WTC11 (cell line): ENCODE measurements at regions not wholly inside any gene's neighbourhood (a gene's known extent, or its start where the extent isn't known, plus 50 kb on each side); places are given as distances from the start of the nearest gene placed in this dataset.

ENCODE experiments used
- ATAC-seq: fragments of 200-7000 bp; cut with Tn5 transposase; 2 replicates; pipeline ENCODE4 v1.10.0; 2021; ENCODE audit warnings: mild to moderate bottlenecking, moderate library complexity
- CTCF ChIA-PET: fragments of 300-600 bp; sonication (Branson Sonifier 250); formaldehyde crosslinking; loops from one replicate; lab custom pipeline; 2021; ENCODE audit warnings: antibody characterized with exemption; lab: Charles Lee
- POLR2A ChIA-PET: fragments of 350-600 bp; sonication (Branson Sonifier 250); formaldehyde crosslinking; loops from one replicate; lab custom pipeline; 2021; ENCODE audit warnings: antibody characterized with exemption; lab: Charles Lee
- DNase-seq: peaks from one replicate; pipeline ENCODE4 v3.0.0; 2021; ENCODE audit warnings: low spot score
- H3K27ac Mint-ChIP-seq: 2 replicates; pipeline ENCODE4 v1.8.0; 2021; ENCODE audit warnings: mixed read lengths
- H3K27me3 Mint-ChIP-seq: 2 replicates; pipeline ENCODE4 v1.8.0; 2021; ENCODE audit warnings: low read depth, mild to moderate bottlenecking, moderate library complexity, mixed read lengths
- H3K36me3 Mint-ChIP-seq: 2 replicates; pipeline ENCODE4 v1.8.0; 2021; ENCODE audit warnings: mixed read lengths
- H3K4me1 Mint-ChIP-seq: 2 replicates; pipeline ENCODE4 v1.8.0; 2022; ENCODE audit warnings: mixed read lengths
- H3K4me3 Mint-ChIP-seq: 2 replicates; pipeline ENCODE4 v1.8.0; 2021; ENCODE audit warnings: mild to moderate bottlenecking, moderate library complexity, mixed read lengths
- H3K9me3 Mint-ChIP-seq: 2 replicates; pipeline ENCODE4 v1.8.0; 2021; ENCODE audit warnings: mixed read lengths
- ATF6 ChIP-seq: sonication (generic); formaldehyde crosslinking; IDR thresholded peaks from 2 replicates; pipeline ENCODE4 v1.8.1; 2023; ENCODE audit warnings: mild to moderate bottlenecking, missing genetic modification reagents
- CREM ChIP-seq: sonication (generic); formaldehyde crosslinking; IDR thresholded peaks from 2 replicates; pipeline ENCODE4 v1.8.1; 2022; ENCODE audit warnings: mild to moderate bottlenecking, missing genetic modification reagents, moderate library complexity
- GABPB1 ChIP-seq: sonication (generic); formaldehyde crosslinking; IDR thresholded peaks from 2 replicates; pipeline ENCODE4 v1.8.1; 2023; ENCODE audit warnings: mild to moderate bottlenecking, missing genetic modification reagents
- STAT6 ChIP-seq: sonication (generic); formaldehyde crosslinking; conservative IDR thresholded peaks from 2 replicates; pipeline ENCODE4 v1.8.1; 2023; ENCODE audit warnings: mild to moderate bottlenecking, low read depth, missing genetic modification reagents, moderate library complexity
- TCF7 ChIP-seq: sonication (generic); formaldehyde crosslinking; IDR thresholded peaks from 2 replicates; pipeline ENCODE4 v1.8.0; 2022; ENCODE audit warnings: mild to moderate bottlenecking, low read depth, missing genetic modification reagents, moderate library complexity
- ZNF425 ChIP-seq: fragments of 250-450 bp; sonication (Bioruptor Pico); conservative IDR thresholded peaks from 2 replicates; pipeline ENCODE4 v1.9.0; 2021; ENCODE audit warnings: mild to moderate bottlenecking
- TF ChIP-seq, protein P1 (sequence below): fragments of 250-450 bp; sonication (Bioruptor Pico); IDR thresholded peaks from 2 replicates; pipeline ENCODE4 v1.9.0; 2021; ENCODE audit warnings: mild to moderate bottlenecking

DNA sequence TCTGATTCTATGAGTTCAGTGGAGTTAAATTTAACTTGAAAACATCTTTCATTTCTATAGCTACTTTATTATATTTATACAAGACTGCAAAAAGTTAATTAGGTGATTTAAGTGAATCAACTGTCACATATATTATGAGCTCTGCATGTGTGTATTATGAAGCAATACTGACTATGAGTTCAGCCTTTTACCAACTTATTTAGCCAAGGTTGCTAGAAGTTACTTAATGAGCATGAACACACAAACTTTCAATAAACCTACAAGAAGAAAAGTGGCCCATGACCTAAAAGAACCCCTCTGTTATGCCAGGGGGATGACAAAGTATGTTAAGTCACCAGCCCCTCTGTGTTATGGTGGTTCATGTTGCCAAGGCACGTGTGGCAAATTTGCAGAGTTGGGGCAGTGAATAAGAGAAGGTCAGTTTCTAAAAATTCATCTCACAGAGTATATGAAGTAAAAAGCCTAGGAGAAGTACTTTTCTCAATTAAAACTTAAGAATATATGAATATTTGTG lies 86.7 kb upstream of the LYPLAL1 start:
- Mint-ChIP-seq H3K27me3 (no peaks in the 10 kb centered on the region), H3K4me3 (no peak overlapping the region), H3K4me1 (no peaks in the 10 kb centered on the region), H3K9me3 (no peaks in the 10 kb centered on the region), H3K36me3 (no peaks in the 10 kb centered on the region), H3K27ac (no peak overlapping the region)
- DNase-seq: no peak
- ChIA-PET CTCF (no interaction called here), POLR2A (no interaction called here)
- no peak for ATAC-seq
- TF ChIP-seq CREM (CRISPR knock-in tag): no peak
- no peak for TF ChIP-seq ZNF425 (CRISPR knock-in tag)

DNA sequence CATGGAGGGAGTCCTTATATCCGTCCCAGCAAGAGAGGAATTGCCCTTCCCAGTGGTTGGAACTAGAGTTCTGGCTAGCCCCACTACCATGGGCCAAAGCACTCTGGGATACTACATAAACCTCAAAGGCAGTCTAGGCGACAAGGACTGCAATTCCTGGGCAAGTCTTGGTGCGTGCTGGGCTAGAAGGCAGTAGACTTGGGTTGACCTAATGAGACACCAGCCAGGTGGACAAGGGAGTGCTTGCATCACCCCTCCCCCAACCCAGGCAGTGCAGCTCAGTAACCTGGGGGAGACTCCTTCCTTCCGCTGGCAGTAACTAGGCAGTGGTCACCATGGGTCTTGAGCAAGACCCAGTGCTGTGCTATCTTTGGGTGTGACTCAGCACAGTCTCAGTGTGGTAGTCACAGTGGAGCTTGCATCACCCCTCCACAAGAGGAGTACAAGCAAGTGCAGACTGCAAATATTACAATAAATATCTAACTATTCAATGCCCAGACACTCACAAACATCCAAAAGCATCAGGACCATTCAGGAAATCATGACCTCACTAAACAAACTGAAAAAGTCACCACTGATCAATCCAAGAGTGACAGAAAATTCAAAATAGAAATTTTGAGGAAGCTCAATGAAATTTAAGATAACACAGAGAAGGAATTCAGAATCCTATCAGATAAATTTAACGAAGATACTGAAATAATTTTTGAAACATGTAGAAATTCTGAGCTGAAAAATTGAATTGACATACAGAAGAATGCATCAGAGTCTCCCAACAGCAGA lies 84.7 kb upstream of the LYPLAL1 start:
- H3K9me3 Mint-ChIP-seq: peaks cover 17% of the 10 kb centered on the region
- DNase-seq (no peak), ATAC-seq (peak; percentile 69)
- H3K36me3 Mint-ChIP-seq: no peaks in the 10 kb centered on the region
- POLR2A ChIA-PET: no interaction called here
- H3K4me1 Mint-ChIP-seq: no peaks in the 10 kb centered on the region
- no peak overlapping the region for H3K27ac Mint-ChIP-seq
- H3K4me3 Mint-ChIP-seq: no peak overlapping the region
- CTCF ChIA-PET: no interaction called here
- H3K27me3 Mint-ChIP-seq: no peaks in the 10 kb centered on the region
- peak; percentile 78; the same call in 1 of the 2 replicates for TF ChIP-seq GABPB1 (CRISPR knock-in tag)
- TF ChIP-seq, protein P1, sequence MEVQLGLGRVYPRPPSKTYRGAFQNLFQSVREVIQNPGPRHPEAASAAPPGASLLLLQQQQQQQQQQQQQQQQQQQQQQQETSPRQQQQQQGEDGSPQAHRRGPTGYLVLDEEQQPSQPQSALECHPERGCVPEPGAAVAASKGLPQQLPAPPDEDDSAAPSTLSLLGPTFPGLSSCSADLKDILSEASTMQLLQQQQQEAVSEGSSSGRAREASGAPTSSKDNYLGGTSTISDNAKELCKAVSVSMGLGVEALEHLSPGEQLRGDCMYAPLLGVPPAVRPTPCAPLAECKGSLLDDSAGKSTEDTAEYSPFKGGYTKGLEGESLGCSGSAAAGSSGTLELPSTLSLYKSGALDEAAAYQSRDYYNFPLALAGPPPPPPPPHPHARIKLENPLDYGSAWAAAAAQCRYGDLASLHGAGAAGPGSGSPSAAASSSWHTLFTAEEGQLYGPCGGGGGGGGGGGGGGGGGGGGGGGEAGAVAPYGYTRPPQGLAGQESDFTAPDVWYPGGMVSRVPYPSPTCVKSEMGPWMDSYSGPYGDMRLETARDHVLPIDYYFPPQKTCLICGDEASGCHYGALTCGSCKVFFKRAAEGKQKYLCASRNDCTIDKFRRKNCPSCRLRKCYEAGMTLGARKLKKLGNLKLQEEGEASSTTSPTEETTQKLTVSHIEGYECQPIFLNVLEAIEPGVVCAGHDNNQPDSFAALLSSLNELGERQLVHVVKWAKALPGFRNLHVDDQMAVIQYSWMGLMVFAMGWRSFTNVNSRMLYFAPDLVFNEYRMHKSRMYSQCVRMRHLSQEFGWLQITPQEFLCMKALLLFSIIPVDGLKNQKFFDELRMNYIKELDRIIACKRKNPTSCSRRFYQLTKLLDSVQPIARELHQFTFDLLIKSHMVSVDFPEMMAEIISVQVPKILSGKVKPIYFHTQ (CRISPR knock-in tag): no peak

DNA sequence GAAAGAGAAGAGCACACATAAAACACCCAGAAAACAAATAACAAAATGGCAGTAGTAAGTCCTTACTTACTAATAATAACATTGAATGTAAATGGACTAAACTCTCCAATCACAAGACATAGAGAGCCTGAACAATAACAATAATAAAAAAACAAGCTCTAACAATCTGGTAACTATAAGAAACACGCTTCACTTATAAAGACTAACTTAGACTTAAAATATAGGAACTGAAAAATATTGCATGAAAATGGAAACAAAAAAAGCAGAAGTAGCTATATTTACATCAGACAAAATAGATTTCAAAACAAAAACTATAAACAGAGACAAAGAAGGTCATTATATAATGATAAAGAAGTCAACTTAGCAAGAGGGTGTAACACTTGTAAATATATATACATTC lies 83.1 kb upstream of the LYPLAL1 start:
- Mint-ChIP-seq H3K9me3 (peaks cover 17% of the 10 kb centered on the region), H3K4me3 (no peak overlapping the region), H3K27ac (no peak overlapping the region), H3K27me3 (no peaks in the 10 kb centered on the region), H3K4me1 (no peaks in the 10 kb centered on the region)
- POLR2A ChIA-PET: no interaction called here
- ATAC-seq (no peak), DNase-seq (no peak)
- CTCF ChIA-PET: no interaction called here
- TF ChIP-seq STAT6 (CRISPR knock-in tag) (no peak), TCF7 (CRISPR knock-in tag) (no peak), ATF6 (CRISPR knock-in tag) (no peak)
- TF ChIP-seq, all 79 proteins: peak for 0
- H3K36me3 Mint-ChIP-seq: no peaks in the 10 kb centered on the region
